Peyer's patch (tissue), 4 donors: ENCODE measurements at regions not wholly inside any gene's neighbourhood (a gene's known extent, or its start where the extent isn't known, plus 50 kb on each side); places are given as distances from the start of the nearest gene placed in this dataset.

ENCODE experiments used
- POLR2A ChIP-seq, 2 donors: fragments of 450-650 bp; IDR thresholded peaks; one replicate each; pipeline ENCODE4 v1.5.1; 2017; ENCODE audit warnings: antibody characterized with exemption in 2 of 2, mild to moderate bottlenecking in 2 of 2, moderate library complexity in 2 of 2
- TF ChIP-seq, protein P1 (sequence below), 6 experiments: fragments of 450-650 bp in 4 of 6; fragments of 200-600 bp in 2 of 6; sonication (generic) in 1 of 6; IDR thresholded peaks; one replicate each; pipeline ENCODE4 v1.5.1; 2017 to 2019; ENCODE audit warnings: antibody characterized with exemption in 6 of 6, mild to moderate bottlenecking in 3 of 6, moderate library complexity in 1 of 6

DNA sequence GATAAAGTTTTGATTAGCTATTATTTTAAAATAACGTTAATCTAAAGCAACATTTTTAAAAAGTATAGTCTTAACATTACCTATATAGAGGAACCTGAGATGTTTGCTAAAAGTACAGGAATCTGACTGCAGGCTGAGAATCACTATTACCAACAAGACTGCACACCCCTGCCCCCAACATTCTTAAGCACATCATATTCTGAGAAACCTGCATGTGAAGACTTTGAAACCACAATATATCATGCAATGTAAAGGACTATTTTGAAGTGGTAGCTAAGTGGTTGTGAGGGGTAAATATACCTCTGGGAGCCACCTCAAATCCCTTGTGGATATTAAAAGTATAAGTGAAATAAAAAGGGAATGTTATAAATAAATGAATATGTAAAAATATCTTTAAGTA lies 119.0 kb upstream of the KLF12 start:
- TF ChIP-seq, protein P1, sequence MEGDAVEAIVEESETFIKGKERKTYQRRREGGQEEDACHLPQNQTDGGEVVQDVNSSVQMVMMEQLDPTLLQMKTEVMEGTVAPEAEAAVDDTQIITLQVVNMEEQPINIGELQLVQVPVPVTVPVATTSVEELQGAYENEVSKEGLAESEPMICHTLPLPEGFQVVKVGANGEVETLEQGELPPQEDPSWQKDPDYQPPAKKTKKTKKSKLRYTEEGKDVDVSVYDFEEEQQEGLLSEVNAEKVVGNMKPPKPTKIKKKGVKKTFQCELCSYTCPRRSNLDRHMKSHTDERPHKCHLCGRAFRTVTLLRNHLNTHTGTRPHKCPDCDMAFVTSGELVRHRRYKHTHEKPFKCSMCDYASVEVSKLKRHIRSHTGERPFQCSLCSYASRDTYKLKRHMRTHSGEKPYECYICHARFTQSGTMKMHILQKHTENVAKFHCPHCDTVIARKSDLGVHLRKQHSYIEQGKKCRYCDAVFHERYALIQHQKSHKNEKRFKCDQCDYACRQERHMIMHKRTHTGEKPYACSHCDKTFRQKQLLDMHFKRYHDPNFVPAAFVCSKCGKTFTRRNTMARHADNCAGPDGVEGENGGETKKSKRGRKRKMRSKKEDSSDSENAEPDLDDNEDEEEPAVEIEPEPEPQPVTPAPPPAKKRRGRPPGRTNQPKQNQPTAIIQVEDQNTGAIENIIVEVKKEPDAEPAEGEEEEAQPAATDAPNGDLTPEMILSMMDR (IDR thresholded peaks at IDR 0.05): no peak
- TF ChIP-seq POLR2A (IDR thresholded peaks at IDR 0.05): no peak
